ENCODE measurements at regions not wholly inside any gene's neighbourhood (a gene's known extent, or its start where the extent isn't known, plus 50 kb on each side); places are given as distances from the start of the nearest gene placed in this dataset.

DNA sequence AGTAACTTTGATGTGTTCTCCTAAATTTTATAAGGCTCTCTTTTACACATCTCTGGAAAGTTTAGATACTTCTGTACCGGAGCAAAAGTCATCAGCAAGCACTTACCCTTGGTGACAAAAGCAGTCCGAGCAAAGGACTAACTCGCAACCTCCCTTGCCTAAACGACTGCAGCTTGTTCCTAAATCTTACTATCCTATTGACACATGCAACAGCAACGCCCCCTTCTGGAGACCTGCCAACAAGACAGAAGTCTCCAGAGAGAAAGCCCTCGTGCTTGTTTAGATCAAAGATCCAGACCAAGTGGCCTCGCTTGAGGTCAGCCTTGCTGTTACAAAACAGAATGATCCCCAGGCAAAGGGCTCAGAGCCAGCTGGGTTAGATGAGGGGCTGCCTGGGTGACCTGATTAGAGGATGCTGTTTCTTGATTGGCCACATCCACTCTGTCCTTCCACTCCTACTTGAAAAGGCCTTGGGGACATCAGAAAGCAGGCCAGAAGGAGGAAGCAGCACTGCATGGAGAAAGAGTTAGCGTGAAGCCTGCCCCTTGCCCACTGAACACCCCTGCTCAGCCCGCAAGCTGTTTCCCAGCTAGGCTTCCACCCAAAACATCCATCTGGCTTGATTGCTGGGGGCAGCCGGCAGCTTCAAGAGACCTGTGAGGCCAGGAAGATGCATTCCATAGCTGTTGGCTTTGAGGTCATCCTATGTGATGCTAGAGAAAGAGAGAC, 94.3 kb downstream of the HNRNPLL start (continued):
- TF ChIP-seq, protein P1, sequence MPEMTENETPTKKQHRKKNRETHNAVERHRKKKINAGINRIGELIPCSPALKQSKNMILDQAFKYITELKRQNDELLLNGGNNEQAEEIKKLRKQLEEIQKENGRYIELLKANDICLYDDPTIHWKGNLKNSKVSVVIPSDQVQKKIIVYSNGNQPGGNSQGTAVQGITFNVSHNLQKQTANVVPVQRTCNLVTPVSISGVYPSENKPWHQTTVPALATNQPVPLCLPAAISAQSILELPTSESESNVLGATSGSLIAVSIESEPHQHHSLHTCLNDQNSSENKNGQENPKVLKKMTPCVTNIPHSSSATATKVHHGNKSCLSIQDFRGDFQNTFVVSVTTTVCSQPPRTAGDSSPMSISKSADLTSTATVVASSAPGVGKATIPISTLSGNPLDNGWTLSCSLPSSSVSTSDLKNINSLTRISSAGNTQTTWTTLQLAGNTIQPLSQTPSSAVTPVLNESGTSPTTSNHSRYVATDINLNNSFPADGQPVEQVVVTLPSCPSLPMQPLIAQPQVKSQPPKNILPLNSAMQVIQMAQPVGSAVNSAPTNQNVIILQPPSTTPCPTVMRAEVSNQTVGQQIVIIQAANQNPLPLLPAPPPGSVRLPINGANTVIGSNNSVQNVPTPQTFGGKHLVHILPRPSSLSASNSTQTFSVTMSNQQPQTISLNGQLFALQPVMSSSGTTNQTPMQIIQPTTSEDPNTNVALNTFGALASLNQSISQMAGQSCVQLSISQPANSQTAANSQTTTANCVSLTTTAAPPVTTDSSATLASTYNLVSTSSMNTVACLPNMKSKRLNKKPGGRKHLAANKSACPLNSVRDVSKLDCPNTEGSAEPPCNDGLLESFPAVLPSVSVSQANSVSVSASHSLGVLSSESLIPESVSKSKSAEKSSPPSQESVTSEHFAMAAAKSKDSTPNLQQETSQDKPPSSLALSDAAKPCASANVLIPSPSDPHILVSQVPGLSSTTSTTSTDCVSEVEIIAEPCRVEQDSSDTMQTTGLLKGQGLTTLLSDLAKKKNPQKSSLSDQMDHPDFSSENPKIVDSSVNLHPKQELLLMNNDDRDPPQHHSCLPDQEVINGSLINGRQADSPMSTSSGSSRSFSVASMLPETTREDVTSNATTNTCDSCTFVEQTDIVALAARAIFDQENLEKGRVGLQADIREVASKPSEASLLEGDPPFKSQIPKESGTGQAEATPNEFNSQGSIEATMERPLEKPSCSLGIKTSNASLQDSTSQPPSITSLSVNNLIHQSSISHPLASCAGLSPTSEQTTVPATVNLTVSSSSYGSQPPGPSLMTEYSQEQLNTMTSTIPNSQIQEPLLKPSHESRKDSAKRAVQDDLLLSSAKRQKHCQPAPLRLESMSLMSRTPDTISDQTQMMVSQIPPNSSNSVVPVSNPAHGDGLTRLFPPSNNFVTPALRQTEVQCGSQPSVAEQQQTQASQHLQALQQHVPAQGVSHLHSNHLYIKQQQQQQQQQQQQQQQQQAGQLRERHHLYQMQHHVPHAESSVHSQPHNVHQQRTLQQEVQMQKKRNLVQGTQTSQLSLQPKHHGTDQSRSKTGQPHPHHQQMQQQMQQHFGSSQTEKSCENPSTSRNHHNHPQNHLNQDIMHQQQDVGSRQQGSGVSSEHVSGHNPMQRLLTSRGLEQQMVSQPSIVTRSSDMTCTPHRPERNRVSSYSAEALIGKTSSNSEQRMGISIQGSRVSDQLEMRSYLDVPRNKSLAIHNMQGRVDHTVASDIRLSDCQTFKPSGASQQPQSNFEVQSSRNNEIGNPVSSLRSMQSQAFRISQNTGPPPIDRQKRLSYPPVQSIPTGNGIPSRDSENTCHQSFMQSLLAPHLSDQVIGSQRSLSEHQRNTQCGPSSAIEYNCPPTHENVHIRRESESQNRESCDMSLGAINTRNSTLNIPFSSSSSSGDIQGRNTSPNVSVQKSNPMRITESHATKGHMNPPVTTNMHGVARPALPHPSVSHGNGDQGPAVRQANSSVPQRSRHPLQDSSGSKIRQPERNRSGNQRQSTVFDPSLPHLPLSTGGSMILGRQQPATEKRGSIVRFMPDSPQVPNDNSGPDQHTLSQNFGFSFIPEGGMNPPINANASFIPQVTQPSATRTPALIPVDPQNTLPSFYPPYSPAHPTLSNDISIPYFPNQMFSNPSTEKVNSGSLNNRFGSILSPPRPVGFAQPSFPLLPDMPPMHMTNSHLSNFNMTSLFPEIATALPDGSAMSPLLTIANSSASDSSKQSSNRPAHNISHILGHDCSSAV (CRISPR knock-in tag; IDR thresholded peaks at IDR 0.05; ENCODE audit: borderline replicate concordance) = 0 out of 2 replicates have a peak, but pooled peaks have one; percentile 73
- TF ChIP-seq FOXA1 (IDR thresholded peaks at IDR 0.05) (no peak), FOXA1 (CRISPR knock-in tag; IDR thresholded peaks at IDR 0.05) (peak; percentile 85), ZNF256 (CRISPR knock-in tag; conservative IDR thresholded peaks at IDR 0.05) (0 out of 2 replicates have a peak, but pooled peaks have one; percentile 30), NR2F1 (CRISPR knock-in tag; IDR thresholded peaks at IDR 0.05) (peak; percentile 42 to 54; a peak in 1 of 4 replicates), ZNF598 (CRISPR knock-in tag; IDR thresholded peaks at IDR 0.05; ENCODE audit: borderline replicate concordance) (peak; percentile 51; the same call in 1 of the 2 replicates), MIXL1 (CRISPR knock-in tag; IDR thresholded peaks at IDR 0.05) (peak; percentile 80), HDAC6 (IDR thresholded peaks at IDR 0.05; ENCODE audit: low read depth, low read length) (no peak), ZNF160 (CRISPR knock-in tag; IDR thresholded peaks at IDR 0.05) (no peak), RFX3 (CRISPR knock-in tag; IDR thresholded peaks at IDR 0.05) (no peak), KDM2A (CRISPR knock-in tag; IDR thresholded peaks at IDR 0.05; ENCODE audit: borderline replicate concordance, low read depth) (peak; percentile 63; the same call in 1 of the 2 replicates), YEATS2 (CRISPR knock-in tag; IDR thresholded peaks at IDR 0.05; ENCODE audit: borderline replicate concordance) (peak; percentile 64; the same call in 1 of the 2 replicates), BHLHE40 (IDR thresholded peaks at IDR 0.05; ENCODE audit: low read length) (peak; percentile 65), MAZ (IDR thresholded peaks at IDR 0.05; ENCODE audit: borderline replicate concordance, low read depth, low read length) (no peak), MAZ (CRISPR knock-in tag; IDR thresholded peaks at IDR 0.05; ENCODE audit: low read depth) (no peak)
- TF ChIP-seq, protein P2, sequence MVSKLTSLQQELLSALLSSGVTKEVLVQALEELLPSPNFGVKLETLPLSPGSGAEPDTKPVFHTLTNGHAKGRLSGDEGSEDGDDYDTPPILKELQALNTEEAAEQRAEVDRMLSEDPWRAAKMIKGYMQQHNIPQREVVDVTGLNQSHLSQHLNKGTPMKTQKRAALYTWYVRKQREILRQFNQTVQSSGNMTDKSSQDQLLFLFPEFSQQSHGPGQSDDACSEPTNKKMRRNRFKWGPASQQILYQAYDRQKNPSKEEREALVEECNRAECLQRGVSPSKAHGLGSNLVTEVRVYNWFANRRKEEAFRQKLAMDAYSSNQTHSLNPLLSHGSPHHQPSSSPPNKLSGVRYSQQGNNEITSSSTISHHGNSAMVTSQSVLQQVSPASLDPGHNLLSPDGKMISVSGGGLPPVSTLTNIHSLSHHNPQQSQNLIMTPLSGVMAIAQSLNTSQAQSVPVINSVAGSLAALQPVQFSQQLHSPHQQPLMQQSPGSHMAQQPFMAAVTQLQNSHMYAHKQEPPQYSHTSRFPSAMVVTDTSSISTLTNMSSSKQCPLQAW (CRISPR knock-in tag; IDR thresholded peaks at IDR 0.05) = peak; percentile 95
- TF ChIP-seq, protein P3, sequence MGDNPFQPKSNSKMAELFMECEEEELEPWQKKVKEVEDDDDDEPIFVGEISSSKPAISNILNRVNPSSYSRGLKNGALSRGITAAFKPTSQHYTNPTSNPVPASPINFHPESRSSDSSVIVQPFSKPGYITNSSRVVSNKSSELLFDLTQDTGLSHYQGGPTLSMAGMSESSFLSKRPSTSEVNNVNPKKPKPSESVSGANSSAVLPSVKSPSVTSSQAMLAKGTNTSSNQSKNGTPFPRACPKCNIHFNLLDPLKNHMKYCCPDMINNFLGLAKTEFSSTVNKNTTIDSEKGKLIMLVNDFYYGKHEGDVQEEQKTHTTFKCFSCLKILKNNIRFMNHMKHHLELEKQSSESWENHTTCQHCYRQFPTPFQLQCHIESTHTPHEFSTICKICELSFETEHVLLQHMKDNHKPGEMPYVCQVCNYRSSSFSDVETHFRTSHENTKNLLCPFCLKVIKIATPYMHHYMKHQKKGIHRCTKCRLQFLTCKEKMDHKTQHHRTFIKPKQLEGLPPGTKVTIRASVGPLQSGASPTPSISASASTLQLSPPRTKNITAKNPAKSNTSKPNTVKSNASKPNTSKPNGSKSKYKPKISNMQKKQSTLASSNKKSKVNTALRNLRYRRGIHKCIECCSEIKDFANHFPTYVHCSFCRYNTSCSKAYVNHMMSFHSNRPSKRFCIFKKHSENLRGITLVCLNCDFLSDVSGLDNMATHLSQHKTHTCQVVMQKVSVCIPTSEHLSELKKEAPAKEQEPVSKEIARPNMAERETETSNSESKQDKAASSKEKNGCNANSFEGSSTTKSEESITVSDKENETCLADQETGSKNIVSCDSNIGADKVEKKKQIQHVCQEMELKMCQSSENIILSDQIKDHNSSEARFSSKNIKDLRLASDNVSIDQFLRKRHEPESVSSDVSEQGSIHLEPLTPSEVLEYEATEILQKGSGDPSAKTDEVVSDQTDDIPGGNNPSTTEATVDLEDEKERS (CRISPR knock-in tag; IDR thresholded peaks at IDR 0.05) = 0 out of 2 replicates have a peak, but pooled peaks have one; percentile 30
